HG03280 (cell line): ENCODE measurements at regions not wholly inside any gene's neighbourhood (a gene's known extent, or its start where the extent isn't known, plus 50 kb on each side); places are given as distances from the start of the nearest gene placed in this dataset.
"Not testable (repeated sequence)": the region's sequence is repeated elsewhere in the genome, so short reads cannot be mapped to it uniquely, and the experiment has no call there.

Source experiments
- ATAC-seq: cut with Tn5 transposase; IDR thresholded peaks from one replicate; pipeline ENCODE4 v1.9.1; 2021; ENCODE audit warnings: mild to moderate bottlenecking, moderate library complexity; ENCODE audit not compliant: unreplicated experiment

GRCh38 chr2:120513776-120514357 lies 167.9 kb downstream of the INHBB start:
- no peak for ATAC-seq

GRCh38 chr2:120514521-120514920 lies 168.6 kb downstream of the INHBB start:
- no peak for ATAC-seq

GRCh38 chr2:120515066-120515758 lies 169.3 kb downstream of the INHBB start:
- not testable (repeated sequence) for ATAC-seq

- ATAC-seq, result no peak
Observed at GRCh38 chr2:120515759-120516678, 170.1 kb downstream of the INHBB start.

GRCh38 chr2:120516679-120517314 lies 170.9 kb downstream of the INHBB start:
- no peak for ATAC-seq

- ATAC-seq, result no peak
Observed at GRCh38 chr2:120517751-120518469, 172.0 kb downstream of the INHBB start.

GRCh38 chr2:120518819-120519218 lies 172.9 kb downstream of the INHBB start:
- ATAC-seq, result no peak

GRCh38 chr2:120519469-120519868 lies 173.5 kb downstream of the INHBB start:
- no peak for ATAC-seq

- no peak for ATAC-seq
Observed at GRCh38 chr2:120520454-120520853, 174.5 kb downstream of the INHBB start.

- ATAC-seq, result no peak
Observed at GRCh38 chr2:120520929-120521912, 175.3 kb downstream of the INHBB start.

GRCh38 chr2:120522151-120522751 lies 176.3 kb downstream of the INHBB start:
- ATAC-seq, result no peak

- ATAC-seq, result no peak
Observed at GRCh38 chr2:120523766-120524165, 177.8 kb downstream of the INHBB start.

GRCh38 chr2:120524174-120524573 lies 178.2 kb downstream of the INHBB start:
- ATAC-seq, result no peak

GRCh38 chr2:120525056-120526046 lies 179.4 kb downstream of the INHBB start:
- no peak for ATAC-seq

GRCh38 chr2:120526047-120526562 lies 180.2 kb downstream of the INHBB start:
- ATAC-seq, result no peak

GRCh38 chr2:120526997-120527945 lies 181.3 kb downstream of the INHBB start:
- no peak for ATAC-seq
